BJ (cell line): ENCODE measurements at regions not wholly inside any gene's neighbourhood (a gene's known extent, or its start where the extent isn't known, plus 50 kb on each side); places are given as distances from the start of the nearest gene placed in this dataset.

Experiments used
- CTCF ChIA-PET: fragments of 350-600 bp; formaldehyde crosslinking; extraction: SDS; loops from one replicate; lab custom pipeline; 2021; ENCODE audit warnings: antibody characterized with exemption, inconsistent platforms; lab: Yijun Ruan, JAX
- POLR2A ChIA-PET: fragments of 300-600 bp; sonication (Branson Sonifier 250); formaldehyde crosslinking; extraction: SDS; loops from one replicate; lab custom pipeline; 2021; ENCODE audit warnings: antibody characterized with exemption; lab: Charles Lee
- DNase-seq: peaks from one replicate; pipeline ENCODE4 v3.0.0-alpha.2; 2011; ENCODE audit warnings: low read depth
- H3K27me3 ChIP-seq: 2 replicates; pipeline ENCODE4 v1.6.0; 2011; ENCODE audit warnings: low read length; ENCODE audit not compliant: control insufficient read depth, insufficient read depth
- H3K36me3 ChIP-seq: 2 replicates; pipeline ENCODE4 v1.5.1; 2011; ENCODE audit warnings: low read length; ENCODE audit not compliant: control insufficient read depth, insufficient read depth
- H3K4me3 ChIP-seq: 2 replicates; pipeline ENCODE4 v1.5.1; 2011; ENCODE audit warnings: low read depth, mild to moderate bottlenecking, control low read depth, low read length
- TF ChIP-seq, protein P1 (sequence below): IDR thresholded peaks from 2 replicates; pipeline ENCODE4 v1.5.1; 2011; ENCODE audit warnings: low read depth, mild to moderate bottlenecking, control low read depth, inconsistent platforms, low read length, moderate library complexity; ENCODE audit not compliant: insufficient read depth

DNA sequence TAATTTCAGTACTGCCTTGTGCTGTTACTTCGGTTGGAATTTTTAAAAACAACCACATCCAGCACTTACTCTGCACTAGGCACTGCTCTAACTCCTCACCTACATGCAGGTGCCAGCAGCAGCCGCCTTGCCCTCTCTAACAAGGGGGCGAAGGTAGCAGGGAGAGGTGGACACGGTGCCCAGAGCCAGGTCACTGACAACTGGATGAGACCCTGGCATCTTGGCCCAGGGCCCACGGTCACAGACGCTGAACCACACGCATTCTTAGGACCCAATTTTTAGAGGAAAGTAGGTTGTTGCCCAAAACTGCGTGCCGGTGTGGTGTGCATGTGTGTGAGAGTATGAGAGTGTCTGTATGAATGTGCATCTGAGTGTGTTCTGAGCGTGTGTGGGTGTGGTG, 63.4 kb upstream of the GATA2 start:
- CTCF ChIA-PET, result no interaction called here
- no peak for DNase-seq
- Histone ChIP-seq H3K4me3 (no peak overlapping the region), H3K27me3 (no peaks in the 10 kb centered on the region; the same call in none of the 2 replicates), H3K36me3 (no peaks in the 10 kb centered on the region)
- TF ChIP-seq, protein P1, sequence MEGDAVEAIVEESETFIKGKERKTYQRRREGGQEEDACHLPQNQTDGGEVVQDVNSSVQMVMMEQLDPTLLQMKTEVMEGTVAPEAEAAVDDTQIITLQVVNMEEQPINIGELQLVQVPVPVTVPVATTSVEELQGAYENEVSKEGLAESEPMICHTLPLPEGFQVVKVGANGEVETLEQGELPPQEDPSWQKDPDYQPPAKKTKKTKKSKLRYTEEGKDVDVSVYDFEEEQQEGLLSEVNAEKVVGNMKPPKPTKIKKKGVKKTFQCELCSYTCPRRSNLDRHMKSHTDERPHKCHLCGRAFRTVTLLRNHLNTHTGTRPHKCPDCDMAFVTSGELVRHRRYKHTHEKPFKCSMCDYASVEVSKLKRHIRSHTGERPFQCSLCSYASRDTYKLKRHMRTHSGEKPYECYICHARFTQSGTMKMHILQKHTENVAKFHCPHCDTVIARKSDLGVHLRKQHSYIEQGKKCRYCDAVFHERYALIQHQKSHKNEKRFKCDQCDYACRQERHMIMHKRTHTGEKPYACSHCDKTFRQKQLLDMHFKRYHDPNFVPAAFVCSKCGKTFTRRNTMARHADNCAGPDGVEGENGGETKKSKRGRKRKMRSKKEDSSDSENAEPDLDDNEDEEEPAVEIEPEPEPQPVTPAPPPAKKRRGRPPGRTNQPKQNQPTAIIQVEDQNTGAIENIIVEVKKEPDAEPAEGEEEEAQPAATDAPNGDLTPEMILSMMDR, result no peak
- POLR2A ChIA-PET, result no interaction called here

DNA sequence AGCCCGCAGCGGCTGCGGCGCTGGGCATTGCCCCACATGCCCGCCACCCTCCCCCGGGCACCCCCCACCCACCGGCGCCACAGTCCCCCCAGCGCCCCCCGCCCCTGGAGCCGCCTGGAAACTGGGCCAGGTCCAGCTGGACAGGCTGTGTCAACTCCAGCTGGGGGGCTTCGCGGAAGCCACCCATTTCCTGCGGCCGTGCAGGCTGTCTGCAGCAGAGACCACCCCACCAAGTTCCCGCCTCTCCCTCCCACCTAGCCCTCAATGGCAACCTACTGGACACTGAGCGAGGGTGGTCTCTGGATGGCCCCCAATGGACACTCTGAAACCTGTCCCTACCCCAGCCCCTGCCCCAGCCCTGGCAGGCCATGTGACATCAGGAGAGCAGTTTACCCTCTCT, 62.8 kb upstream of the GATA2 start:
- no peak for DNase-seq
- CTCF ChIA-PET, result no interaction called here
- H3K4me3 ChIP-seq, result no peak overlapping the region
- H3K27me3 ChIP-seq, result no peaks in the 10 kb centered on the region; the same call in none of the 2 replicates
- POLR2A ChIA-PET, result no interaction called here
- H3K36me3 ChIP-seq, result no peaks in the 10 kb centered on the region
- TF ChIP-seq, protein P1, result no peak

DNA sequence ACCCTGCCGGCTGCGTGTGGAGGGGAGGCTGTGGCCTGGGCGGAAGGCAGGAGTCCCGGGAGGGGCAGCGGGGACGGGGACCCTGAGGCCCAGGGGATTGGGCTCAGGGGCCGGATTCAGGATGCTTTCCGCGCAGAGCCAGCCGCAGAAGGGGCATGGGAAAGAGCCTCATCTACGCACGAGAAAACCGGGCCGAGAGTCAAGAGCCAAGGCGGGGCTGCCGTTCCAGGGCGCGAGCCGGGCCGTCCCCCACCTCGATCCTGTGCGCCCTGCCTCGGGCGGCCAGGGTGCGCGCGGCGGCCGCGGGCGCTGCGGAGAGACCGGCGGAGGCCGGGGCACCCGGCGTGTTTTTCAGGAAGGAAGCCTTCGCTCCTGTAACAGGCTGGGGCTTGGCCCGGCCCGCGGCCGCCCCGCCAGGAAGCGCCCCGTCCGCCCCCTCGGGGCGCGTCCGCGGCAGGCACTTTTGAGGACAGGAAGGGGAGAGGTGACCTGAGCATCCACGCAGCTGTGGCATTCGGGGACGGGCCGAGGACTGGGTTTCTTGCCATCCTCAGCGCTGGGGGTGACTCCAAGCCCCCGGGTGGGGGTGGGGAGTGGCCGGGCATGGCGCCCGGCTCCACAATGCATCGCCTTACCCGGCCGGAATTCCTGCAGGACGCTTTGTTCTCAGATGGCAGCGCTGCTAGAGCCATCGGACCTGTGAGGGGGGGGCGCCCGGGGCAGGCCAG, 62.3 kb upstream of the GATA2 start:
- Histone ChIP-seq H3K27me3 (no peaks in the 10 kb centered on the region; the same call in none of the 2 replicates), H3K36me3 (no peaks in the 10 kb centered on the region), H3K4me3 (no peak overlapping the region)
- CTCF ChIA-PET, result no interaction called here
- TF ChIP-seq, protein P1, result no peak
- no peak for DNase-seq
- POLR2A ChIA-PET, result no interaction called here

DNA sequence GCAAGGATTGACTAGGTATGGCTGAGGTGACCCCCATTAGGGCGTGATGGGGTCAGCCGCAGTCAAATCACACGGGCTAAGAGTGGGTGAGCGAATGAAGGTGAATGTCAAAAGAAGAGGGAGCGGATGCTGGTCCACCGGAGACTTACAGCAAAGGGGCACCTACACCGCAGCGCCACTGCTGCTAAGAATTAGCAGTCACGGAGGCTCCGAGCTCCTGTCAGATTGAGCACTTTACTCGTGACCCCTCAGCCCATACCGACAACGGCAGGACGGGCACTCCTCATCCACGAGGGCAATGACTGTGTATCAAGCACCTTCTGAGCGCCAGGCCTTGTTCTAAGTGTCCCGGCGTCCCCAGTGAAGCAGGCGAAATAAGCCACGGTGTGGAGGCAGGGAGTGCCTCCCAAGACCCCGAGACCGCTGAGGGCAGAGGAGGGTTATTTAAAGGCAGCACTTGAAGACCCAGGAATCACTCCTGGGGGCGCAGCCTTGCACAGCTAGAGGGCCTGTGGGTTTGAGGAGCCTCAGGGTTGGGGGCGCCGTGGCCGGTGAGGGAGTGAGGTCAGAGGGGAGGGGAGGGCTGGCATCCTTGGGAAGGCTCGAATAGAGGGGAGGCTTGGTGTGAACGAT, 61.6 kb upstream of the GATA2 start:
- CTCF ChIA-PET, result interaction anchor here (1.0 kb wide), 1 partner anchor 19 kb away, joined by 3 read pairs; no protein-coding TSS in a partner anchor
- Histone ChIP-seq H3K36me3 (no peaks in the 10 kb centered on the region), H3K4me3 (no peak overlapping the region), H3K27me3 (no peaks in the 10 kb centered on the region; the same call in none of the 2 replicates)
- TF ChIP-seq, protein P1, result no peak
- POLR2A ChIA-PET, result interaction anchor here (0.7 kb wide), 1 partner anchor 222 kb away, joined by 3 read pairs; no protein-coding TSS in a partner anchor
- DNase-seq, result no peak

DNA sequence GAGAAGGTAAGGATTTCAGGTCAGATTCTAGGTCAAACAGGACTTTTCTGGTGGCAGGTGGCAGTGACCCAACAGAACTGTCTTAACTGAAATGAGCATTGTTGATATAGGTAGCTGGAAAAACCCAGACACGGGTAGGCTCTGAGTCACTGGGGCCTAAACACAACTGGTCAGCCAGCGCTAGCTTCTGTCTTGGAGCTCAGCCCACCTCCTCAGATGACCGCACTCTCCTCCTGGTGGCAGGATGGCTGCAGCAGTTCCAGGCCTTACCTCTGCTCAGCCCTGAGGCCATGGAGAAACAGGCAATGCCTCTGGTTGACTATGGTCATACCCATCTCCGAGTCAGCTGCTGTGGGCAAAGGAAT, 61.1 kb upstream of the GATA2 start:
- TF ChIP-seq, protein P1, result 0 out of 2 replicates have a peak, but pooled peaks have one; percentile 22
- Histone ChIP-seq H3K27me3 (no peaks in the 10 kb centered on the region; the same call in none of the 2 replicates), H3K36me3 (no peaks in the 10 kb centered on the region), H3K4me3 (no peak overlapping the region)
- no peak for DNase-seq
- POLR2A ChIA-PET, result interaction anchor here (0.7 kb wide), 1 partner anchor 222 kb away, joined by 3 read pairs; no protein-coding TSS in a partner anchor
- CTCF ChIA-PET, result interaction anchor here (0.6 to 1.0 kb wide), 3 partner anchors 12 to 749 kb away, joined by 3 to 5 read pairs (median 3); no protein-coding TSS in a partner anchor
